Testis (tissue), 2 donors: ENCODE measurements at regions not wholly inside any gene's neighbourhood (a gene's known extent, or its start where the extent isn't known, plus 50 kb on each side); places are given as distances from the start of the nearest gene placed in this dataset.
"Not testable (repeated sequence)": the region's sequence is repeated elsewhere in the genome, so short reads cannot be mapped to it uniquely, and the experiment has no call there.

Experiments used
- DNase-seq: peaks from one replicate; pipeline ENCODE4 v3.0.0-alpha.2; 2019
- H3K27ac ChIP-seq, 2 donors: fragments of 200-600 bp; sonication (generic); one replicate each; pipeline ENCODE4 v1.5.1; 2019
- H3K27me3 ChIP-seq: fragments of 200-600 bp; sonication (generic); one replicate; pipeline ENCODE4 v1.5.1; 2019
- H3K36me3 ChIP-seq: fragments of 200-600 bp; sonication (generic); one replicate; pipeline ENCODE4 v1.5.1; 2017; ENCODE audit warnings: low read depth; ENCODE audit errors: missing control alignments
- H3K4me1 ChIP-seq: fragments of 200-600 bp; sonication (generic); one replicate; pipeline ENCODE4 v1.5.1; 2019
- H3K4me3 ChIP-seq, 2 donors: fragments of 200-600 bp; sonication (generic); one replicate each; pipeline ENCODE4 v1.5.1; 2017 to 2019
- H3K9me3 ChIP-seq: fragments of 200-600 bp; sonication (generic); one replicate; pipeline ENCODE4 v1.5.1; 2017
- POLR2A ChIP-seq: fragments of 450-650 bp; IDR thresholded peaks from one replicate; pipeline ENCODE4 v1.6.1; 2017; ENCODE audit warnings: antibody characterized with exemption, mild to moderate bottlenecking, moderate library complexity
- WGBS, 2 donors: methylation state at CpG; one replicate each; pipeline ENCODE4 v1.1.5; 2018; 5-methylcytosine and 5-hydroxymethylcytosine counted together
- intact Hi-C: fragments of 100-400 bp; cut with DNase I; formaldehyde crosslinking; loops from one replicate; pipeline ENCODE4 v1.15.1; 2023; ENCODE audit warnings: low total_unique reads
- TF ChIP-seq, protein P1 (sequence below), 3 experiments: fragments of 450-650 bp in 2 of 3; fragments of 200-600 bp in 1 of 3; sonication (generic) in 1 of 3; IDR thresholded peaks; one replicate each; pipeline ENCODE4 v1.5.1; 2016 to 2019; ENCODE audit warnings: antibody characterized with exemption in 3 of 3, mild to moderate bottlenecking in 2 of 3, moderate library complexity in 1 of 3

DNA sequence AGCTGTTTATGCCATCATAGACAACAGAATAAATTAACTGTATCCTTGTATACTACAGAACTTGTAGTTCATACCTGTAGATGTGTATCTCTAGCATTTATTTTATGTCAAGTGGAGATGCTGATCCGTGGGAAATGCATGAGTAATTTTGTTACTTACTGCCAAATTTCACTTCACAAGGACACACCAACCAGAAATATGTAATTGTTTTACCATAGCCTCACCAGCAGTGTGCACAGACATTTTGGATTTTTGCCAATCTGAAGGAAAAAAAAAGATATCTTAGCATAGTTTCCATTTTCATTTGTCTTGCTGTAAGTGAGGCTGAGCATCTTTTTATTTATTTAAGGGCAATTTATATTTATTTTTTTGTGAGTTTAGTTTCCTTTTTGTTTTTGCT, 265.1 kb upstream of the OSR1 start:
- Histone ChIP-seq H3K36me3 (no peaks in the 10 kb centered on the region), H3K4me1 (no peaks in the 10 kb centered on the region), H3K4me3 (no peak overlapping the region), H3K27me3 (no peaks in the 10 kb centered on the region), H3K9me3 (no peaks in the 10 kb centered on the region), H3K27ac (no peak overlapping the region)
- intact Hi-C loops = no loop called here
- TF ChIP-seq POLR2A = no peak
- TF ChIP-seq, protein P1, sequence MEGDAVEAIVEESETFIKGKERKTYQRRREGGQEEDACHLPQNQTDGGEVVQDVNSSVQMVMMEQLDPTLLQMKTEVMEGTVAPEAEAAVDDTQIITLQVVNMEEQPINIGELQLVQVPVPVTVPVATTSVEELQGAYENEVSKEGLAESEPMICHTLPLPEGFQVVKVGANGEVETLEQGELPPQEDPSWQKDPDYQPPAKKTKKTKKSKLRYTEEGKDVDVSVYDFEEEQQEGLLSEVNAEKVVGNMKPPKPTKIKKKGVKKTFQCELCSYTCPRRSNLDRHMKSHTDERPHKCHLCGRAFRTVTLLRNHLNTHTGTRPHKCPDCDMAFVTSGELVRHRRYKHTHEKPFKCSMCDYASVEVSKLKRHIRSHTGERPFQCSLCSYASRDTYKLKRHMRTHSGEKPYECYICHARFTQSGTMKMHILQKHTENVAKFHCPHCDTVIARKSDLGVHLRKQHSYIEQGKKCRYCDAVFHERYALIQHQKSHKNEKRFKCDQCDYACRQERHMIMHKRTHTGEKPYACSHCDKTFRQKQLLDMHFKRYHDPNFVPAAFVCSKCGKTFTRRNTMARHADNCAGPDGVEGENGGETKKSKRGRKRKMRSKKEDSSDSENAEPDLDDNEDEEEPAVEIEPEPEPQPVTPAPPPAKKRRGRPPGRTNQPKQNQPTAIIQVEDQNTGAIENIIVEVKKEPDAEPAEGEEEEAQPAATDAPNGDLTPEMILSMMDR (IDR thresholded peaks at IDR 0.05) = no peak
- DNase-seq = no peak
- 35 to 41% methylated on average over 1 of the region's 1 CpG for WGBS, 2 donors

DNA sequence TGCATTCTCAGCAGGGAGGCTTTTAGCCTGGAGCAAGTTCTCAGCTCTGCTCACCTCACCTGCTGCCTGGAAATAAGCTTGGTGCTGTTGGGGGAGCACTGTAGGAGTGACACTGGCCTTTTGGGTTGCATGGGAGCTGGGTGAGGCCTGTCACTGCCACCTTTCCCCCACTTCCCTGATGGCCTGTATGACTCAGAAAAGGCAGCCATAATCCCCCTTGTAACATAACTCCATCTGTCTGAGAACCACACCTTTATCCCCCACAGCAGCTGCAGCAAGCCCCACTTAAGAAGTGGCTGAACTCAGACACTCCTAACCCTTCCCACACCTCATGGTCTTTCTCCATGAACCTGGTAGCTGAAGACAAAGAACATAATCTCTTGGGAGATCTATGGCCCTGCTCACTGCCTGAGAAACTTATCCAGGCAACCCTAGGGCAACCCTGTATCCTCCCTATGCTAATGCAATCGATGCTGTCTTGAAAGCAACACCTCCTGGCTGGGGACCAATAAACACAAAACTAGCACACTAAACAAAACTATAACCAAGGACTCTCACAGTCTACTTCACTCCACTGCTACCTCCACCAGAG, 258.9 kb upstream of the OSR1 start:
- TF ChIP-seq, protein P1 (IDR thresholded peaks at IDR 0.05) = no peak
- no peak for TF ChIP-seq POLR2A
- DNase-seq = no peak
- H3K4me3 ChIP-seq = no peak overlapping the region
- H3K36me3 ChIP-seq = no peaks in the 10 kb centered on the region
- H3K4me1 ChIP-seq = no peaks in the 10 kb centered on the region
- no peaks in the 10 kb centered on the region for H3K9me3 ChIP-seq
- no peaks in the 10 kb centered on the region for H3K27me3 ChIP-seq
- intact Hi-C loops = no loop called here
- H3K27ac ChIP-seq = no peak overlapping the region
- WGBS, 2 donors = 100% methylated on average over 1 of the region's 1 CpG

DNA sequence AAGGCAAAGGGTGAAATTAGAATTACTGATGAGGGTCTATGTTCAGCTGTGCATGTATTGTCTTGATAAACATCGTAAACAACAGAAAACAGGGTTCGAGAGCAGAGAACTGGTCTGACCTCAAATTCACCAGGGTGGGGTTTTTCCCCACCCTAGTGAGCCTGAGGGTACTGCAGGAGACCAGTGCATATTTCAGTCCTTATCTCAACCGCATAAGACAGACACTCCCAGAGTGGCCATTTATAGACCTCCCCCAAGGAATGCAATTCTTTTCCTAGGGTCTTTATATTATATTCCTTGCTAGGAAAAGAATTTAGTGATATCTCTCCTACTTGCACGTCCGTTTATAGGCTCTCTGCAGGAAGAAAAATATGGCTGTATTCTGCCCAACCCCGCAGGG, 257.0 kb upstream of the OSR1 start:
- intact Hi-C loops, H3K27me3 ChIP-seq, DNase-seq, H3K9me3 ChIP-seq, H3K36me3 ChIP-seq, H3K27ac ChIP-seq, H3K4me1 ChIP-seq, H3K4me3 ChIP-seq: not testable (repeated sequence)
- WGBS, 2 donors = 80 to 90% methylated on average over 6 of the region's 6 CpGs

DNA sequence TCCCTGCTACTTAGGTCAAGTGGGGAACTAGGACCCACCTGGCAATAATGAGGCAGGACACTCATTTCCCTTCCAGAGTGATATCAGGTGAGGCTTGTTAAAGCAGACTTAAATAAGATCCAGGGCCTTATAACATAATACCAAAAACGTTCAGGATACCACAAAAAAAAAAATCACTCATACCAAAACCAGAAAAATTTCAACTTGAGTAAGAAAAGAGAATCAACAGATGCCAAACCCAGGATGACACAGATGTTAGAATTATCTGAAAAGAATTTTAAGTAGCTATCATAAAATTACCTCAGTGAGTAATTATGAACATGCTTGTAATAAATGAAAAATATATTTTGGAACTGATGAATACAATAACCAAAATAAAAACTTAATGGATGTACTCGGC, 255.6 kb upstream of the OSR1 start:
- Histone ChIP-seq H3K27ac (no peak overlapping the region), H3K4me1 (no peaks in the 10 kb centered on the region), H3K4me3 (no peak overlapping the region), H3K9me3 (no peaks in the 10 kb centered on the region), H3K36me3 (no peaks in the 10 kb centered on the region), H3K27me3 (no peaks in the 10 kb centered on the region)
- intact Hi-C loops = no loop called here
- 33 to 43% methylated on average over 2 of the region's 2 CpGs for WGBS, 2 donors
- DNase-seq = no peak
- TF ChIP-seq, protein P1 (IDR thresholded peaks at IDR 0.05) = no peak
- TF ChIP-seq POLR2A = no peak

DNA sequence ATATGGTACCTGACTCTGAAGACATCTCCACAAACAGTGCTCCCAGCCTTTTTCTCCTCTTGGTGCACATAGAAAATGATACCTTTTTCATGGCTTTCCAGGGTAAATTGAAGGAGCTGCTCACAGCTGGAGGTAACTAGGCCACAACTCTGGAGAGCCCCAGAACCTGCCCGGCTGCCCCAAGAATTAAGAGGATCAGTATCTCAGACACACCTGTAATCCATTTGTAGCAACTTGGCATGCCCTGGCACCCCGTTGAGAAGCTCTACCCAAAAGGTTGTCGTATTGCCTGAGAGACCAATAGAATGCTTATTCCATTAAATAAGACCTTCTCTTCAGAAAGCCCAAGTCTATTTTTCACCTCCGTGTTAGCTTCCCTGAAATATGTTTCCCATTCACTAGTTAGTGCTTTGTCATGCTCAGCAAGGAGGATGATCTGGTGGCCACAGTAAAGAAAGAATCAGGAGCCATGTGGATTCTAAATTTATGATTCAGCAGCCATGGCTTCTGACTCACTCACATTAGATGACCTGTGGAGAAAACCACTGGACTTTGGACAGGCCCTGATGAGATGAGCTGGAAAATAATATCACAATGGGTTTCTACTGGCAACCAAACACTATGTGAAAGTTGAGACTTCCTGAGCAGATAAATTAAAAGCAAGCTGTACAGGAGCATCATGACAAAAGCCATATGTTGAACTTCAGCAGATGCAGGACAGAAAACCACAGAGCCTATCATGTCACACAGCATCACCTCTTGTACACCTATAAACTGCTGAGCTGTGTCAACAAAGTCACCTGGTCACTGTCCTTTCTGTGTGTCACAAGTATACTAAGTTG, 253.3 kb upstream of the OSR1 start:
- no peak for DNase-seq
- Histone ChIP-seq H3K4me1 (no peaks in the 10 kb centered on the region), H3K27me3 (no peaks in the 10 kb centered on the region), H3K27ac (no peak overlapping the region), H3K9me3 (no peaks in the 10 kb centered on the region), H3K36me3 (no peaks in the 10 kb centered on the region), H3K4me3 (no peak overlapping the region)
- WGBS, 2 donors = 94 to 97% methylated on average over 4 of the region's 4 CpGs
- no peak for TF ChIP-seq POLR2A
- TF ChIP-seq, protein P1 (IDR thresholded peaks at IDR 0.05) = no peak
- intact Hi-C loops = no loop called here
